PC-3 (cell line): ENCODE measurements at regions not wholly inside any gene's neighbourhood (a gene's known extent, or its start where the extent isn't known, plus 50 kb on each side); places are given as distances from the start of the nearest gene placed in this dataset.

Experiments
- CTCF ChIP-seq: fragments of 300-600 bp; sonication (generic); conservative IDR thresholded peaks from 2 replicates; pipeline ENCODE4 v1.5.1; 2017; ENCODE audit warnings: antibody characterized with exemption, low read depth, mild to moderate bottlenecking, low read length
- EZH2 ChIP-seq: fragments of 300-600 bp; sonication (generic); IDR thresholded peaks from one replicate; pipeline ENCODE4 v1.6.1; 2017; ENCODE audit warnings: antibody characterized with exemption, mild to moderate bottlenecking, low read length; ENCODE audit not compliant: unreplicated experiment
- EZH2phosphoT487 ChIP-seq: fragments of 300-600 bp; sonication (generic); IDR thresholded peaks from 2 replicates; pipeline ENCODE4 v1.6.1; 2018; ENCODE audit warnings: mild to moderate bottlenecking, antibody characterized with exemption, low read length, borderline replicate concordance

GRCh38 chr21:16179773-16180172, 450.0 kb downstream of the USP25 start:
- TF ChIP-seq EZH2 (no peak), CTCF (no peak), EZH2phosphoT487 (no peak)
